ENCODE measurements at regions not wholly inside any gene's neighbourhood (a gene's known extent, or its start where the extent isn't known, plus 50 kb on each side); places are given as distances from the start of the nearest gene placed in this dataset.

GRCh38 chr9:18368206-18368605, 105.7 kb upstream of the ADAMTSL1 start:
- H4K20me1 ChIP-seq (ENCODE audit: control insufficient read depth, insufficient read depth, low read depth, low read length): no peaks in the 10 kb centered on the region
- H3K4me2 ChIP-seq (ENCODE audit: low read length): no peak overlapping the region
- H3K9me2 ChIP-seq (replicated peaks; ENCODE audit: control insufficient read depth, low read length): no peaks in the 10 kb centered on the region
- H3K27ac ChIP-seq (ENCODE audit: low read depth, low read length): no peak overlapping the region
- peaks cover 55% of the 10 kb centered on the region for H3K4me1 ChIP-seq (ENCODE audit: control insufficient read depth, low read length)
- no peak overlapping the region for H3K4me3 ChIP-seq (ENCODE audit: low read length)
- H3F3A ChIP-seq (ENCODE audit: control insufficient read depth, insufficient read depth): peaks cover 4% of the 10 kb centered on the region; the same call in 1 of the 2 replicates
- TF ChIP-seq EZH2phosphoT487 (IDR thresholded peaks at IDR 0.05; ENCODE audit: borderline replicate concordance, low read length): no peak
- no peak for TF ChIP-seq CTCF (IDR thresholded peaks at IDR 0.05; ENCODE audit: low read depth, low read length, poor library complexity, severe bottlenecking)
- no peaks in the 10 kb centered on the region for H3K36me3 ChIP-seq (ENCODE audit: control insufficient read depth, low read length)
- H3K9me3 ChIP-seq (ENCODE audit: control insufficient read depth, insufficient read depth, low read length): no peaks in the 10 kb centered on the region
- no peaks in the 10 kb centered on the region for H3K79me2 ChIP-seq (ENCODE audit: control insufficient read depth, low read length)
- no peaks in the 10 kb centered on the region for H3K27me3 ChIP-seq (ENCODE audit: control insufficient read depth, low read length)

GRCh38 chr9:18371141-18371540, 102.8 kb upstream of the ADAMTSL1 start:
- Histone ChIP-seq H3K36me3 (ENCODE audit: control insufficient read depth, low read length) (no peaks in the 10 kb centered on the region), H3K4me1 (ENCODE audit: control insufficient read depth, low read length) (peaks cover 26% of the 10 kb centered on the region), H4K20me1 (ENCODE audit: control insufficient read depth, insufficient read depth, low read depth, low read length) (no peaks in the 10 kb centered on the region), H3K4me3 (ENCODE audit: low read length) (no peak overlapping the region), H3F3A (ENCODE audit: control insufficient read depth, insufficient read depth) (no peaks in the 10 kb centered on the region), H3K4me2 (ENCODE audit: low read length) (no peak overlapping the region), H3K27ac (ENCODE audit: low read depth, low read length) (no peak overlapping the region), H3K79me2 (ENCODE audit: control insufficient read depth, low read length) (no peaks in the 10 kb centered on the region), H3K9me2 (replicated peaks; ENCODE audit: control insufficient read depth, low read length) (no peaks in the 10 kb centered on the region), H3K27me3 (ENCODE audit: control insufficient read depth, low read length) (no peaks in the 10 kb centered on the region), H3K9me3 (ENCODE audit: control insufficient read depth, insufficient read depth, low read length) (no peaks in the 10 kb centered on the region)
- no peak for TF ChIP-seq EZH2phosphoT487 (IDR thresholded peaks at IDR 0.05; ENCODE audit: borderline replicate concordance, low read length)
- TF ChIP-seq CTCF (IDR thresholded peaks at IDR 0.05; ENCODE audit: low read depth, low read length, poor library complexity, severe bottlenecking): no peak

- Histone ChIP-seq H3F3A (ENCODE audit: control insufficient read depth, insufficient read depth) (no peaks in the 10 kb centered on the region), H3K27ac (ENCODE audit: low read depth, low read length) (no peak overlapping the region), H3K4me2 (ENCODE audit: low read length) (no peak overlapping the region), H3K36me3 (ENCODE audit: control insufficient read depth, low read length) (no peaks in the 10 kb centered on the region), H3K79me2 (ENCODE audit: control insufficient read depth, low read length) (no peaks in the 10 kb centered on the region), H3K27me3 (ENCODE audit: control insufficient read depth, low read length) (no peaks in the 10 kb centered on the region), H3K9me3 (ENCODE audit: control insufficient read depth, insufficient read depth, low read length) (no peaks in the 10 kb centered on the region), H3K9me2 (replicated peaks; ENCODE audit: control insufficient read depth, low read length) (no peaks in the 10 kb centered on the region), H3K4me3 (ENCODE audit: low read length) (no peak overlapping the region), H3K4me1 (ENCODE audit: control insufficient read depth, low read length) (peaks cover 21% of the 10 kb centered on the region), H4K20me1 (ENCODE audit: control insufficient read depth, insufficient read depth, low read depth, low read length) (no peaks in the 10 kb centered on the region)
- TF ChIP-seq CTCF (IDR thresholded peaks at IDR 0.05; ENCODE audit: low read depth, low read length, poor library complexity, severe bottlenecking): no peak
- no peak for TF ChIP-seq EZH2phosphoT487 (IDR thresholded peaks at IDR 0.05; ENCODE audit: borderline replicate concordance, low read length)
These were observed 102.3 kb upstream of the ADAMTSL1 start for GRCh38 chr9:18371621-18372020.

Data from DOHH2 (cell line).